K562 (cell line): ENCODE measurements at regions not wholly inside any gene's neighbourhood (a gene's known extent, or its start where the extent isn't known, plus 50 kb on each side); places are given as distances from the start of the nearest gene placed in this dataset.

Experiments used
- ATAC-seq: fragments of 200-7000 bp; cut with Tn5 transposase; 3 replicates; pipeline ENCODE4 v1.9.1; 2020; ENCODE audit warnings: moderate library complexity
- BruUV-seq: library from RNA; stranded (reverse); fragments of 400-500 nt; replicated peaks from 2 replicates; lab custom pipeline; 2021; lab: Mats Ljungman, UMichigan
- CTCF ChIA-PET: fragments of 300-600 bp; formaldehyde crosslinking; extraction: SDS; loops from one replicate; lab custom pipeline; 2021; ENCODE audit warnings: low intra/inter-chr PET ratio; lab: Yijun Ruan, JAX
- POLR2A ChIA-PET: fragments of 300-600, 350-650 bp; sonication (Branson Sonifier 250); formaldehyde crosslinking; extraction: SDS; loops from one replicate; lab custom pipeline; 2021; ENCODE audit warnings: antibody characterized with exemption, inconsistent platforms; lab: Yijun Ruan, JAX
- DNase-seq, 4 experiments: peaks; one replicate each; pipeline versions ENCODE4 v3.0.0 to v3.0.0-alpha.2; 2011 to 2018; ENCODE audit warnings: low spot score in 3 of 4, mixed read lengths in 3 of 4; ENCODE audit errors: extremely low read depth in 1 of 4
- FAIRE-seq: peaks from 2 replicates; lab custom pipeline; 2011; peaks lifted over from hg19 to GRCh38; lab: Jason Lieb, UNC
- H2AFZ ChIP-seq: 2 replicates; pipeline ENCODE4 v1.6.0; 2011; ENCODE audit warnings: low read depth, low read length, control low read depth, inconsistent platforms
- H3K27ac ChIP-seq: fragments of 200-600 bp; 3 replicates; pipeline ENCODE4 v1.8.0; 2011; ENCODE audit warnings: low read depth, mild to moderate bottlenecking, control low read depth, inconsistent platforms, low read length, moderate library complexity, mixed read lengths; ENCODE audit errors: extremely low read depth
- H3K27me3 ChIP-seq, 2 experiments: fragments of 300-600 bp in 1 of 2; 2 replicates in 1 of 2; 3 replicates in 1 of 2; pipeline versions ENCODE4 v1.6.0 to v1.8.0; 2011; ENCODE audit warnings: inconsistent platforms in 2 of 2, low read length in 2 of 2, mild to moderate bottlenecking in 1 of 2, mixed read lengths in 1 of 2, moderate library complexity in 1 of 2; ENCODE audit not compliant: control insufficient read depth in 2 of 2, insufficient read depth in 2 of 2
- H3K36me3 ChIP-seq: fragments of 300-600 bp; 3 replicates; pipeline ENCODE4 v1.8.0; 2011; ENCODE audit warnings: mild to moderate bottlenecking, low read length, inconsistent platforms; ENCODE audit not compliant: control insufficient read depth, insufficient read depth
- H3K4me1 ChIP-seq, 2 experiments: fragments of 200-600 bp in 1 of 2; replicated peaks in 1 of 2; 2 replicates in 1 of 2; 3 replicates in 1 of 2; pipeline versions ENCODE4 v1.5.1 to v1.8.0; 2011; ENCODE audit warnings: inconsistent platforms in 2 of 2, low read length in 2 of 2, mild to moderate bottlenecking in 1 of 2, mixed read lengths in 1 of 2, moderate library complexity in 1 of 2; ENCODE audit not compliant: control insufficient read depth in 2 of 2, insufficient read depth in 2 of 2
- H3K4me2 ChIP-seq: 2 replicates; pipeline ENCODE4 v1.6.1; 2011; ENCODE audit warnings: low read length, control low read depth, inconsistent platforms, mixed read lengths; ENCODE audit not compliant: insufficient read depth
- H3K4me3 ChIP-seq: fragments of 200-600 bp; sonication (generic), shearing (Covaris generic); 2 replicates; pipeline ENCODE4 v1.5.1; 2016; ENCODE audit warnings: control low read depth, inconsistent platforms
- H3K79me2 ChIP-seq: fragments of 200-600 bp; 3 replicates; pipeline ENCODE4 v1.8.0; 2011; ENCODE audit warnings: low read length, inconsistent platforms; ENCODE audit not compliant: control insufficient read depth, insufficient read depth
- H3K9ac ChIP-seq, 2 experiments: 2 replicates each; pipeline versions ENCODE4 v1.6.0 to v1.6.1; 2011; ENCODE audit warnings: low read depth in 2 of 2, low read length in 2 of 2, control low read depth in 1 of 2, inconsistent platforms in 1 of 2, mild to moderate bottlenecking in 1 of 2, mixed read lengths in 1 of 2; ENCODE audit not compliant: insufficient read depth in 1 of 2
- H3K9me1 ChIP-seq: one replicate; pipeline ENCODE4 v1.6.0; 2011; ENCODE audit warnings: inconsistent platforms, mild to moderate bottlenecking, low read length, moderate library complexity; ENCODE audit not compliant: control insufficient read depth, insufficient read depth
- H3K9me3 ChIP-seq: replicated peaks from 2 replicates; pipeline ENCODE4 v1.5.1; 2011; ENCODE audit warnings: low read depth, low read length, inconsistent platforms; ENCODE audit not compliant: control insufficient read depth, insufficient read depth
- H4K20me1 ChIP-seq: replicated peaks from 2 replicates; pipeline ENCODE4 v1.6.1; 2011; ENCODE audit warnings: low read length, inconsistent platforms, mixed read lengths; ENCODE audit not compliant: control insufficient read depth, insufficient read depth
- BRF2 ChIP-seq: IDR thresholded peaks from 3 replicates; pipeline ENCODE4 v1.6.1; 2011; ENCODE audit warnings: borderline replicate concordance, mild to moderate bottlenecking; ENCODE audit not compliant: insufficient read length, insufficient read depth
- CTBP1 ChIP-seq: fragments of 450-650 bp; IDR thresholded peaks from 2 replicates; pipeline ENCODE4 v1.6.1; 2016; ENCODE audit warnings: borderline replicate concordance
- DMBX1 ChIP-seq: fragments of 250-450 bp; sonication (Bioruptor Pico); IDR thresholded peaks from 2 replicates; pipeline ENCODE4 v1.8.0; 2022; ENCODE audit warnings: inconsistent platforms, mild to moderate bottlenecking, moderate library complexity, borderline replicate concordance
- HINFP ChIP-seq: fragments of 450-650 bp; conservative IDR thresholded peaks from 2 replicates; pipeline ENCODE4 v1.6.1; 2016; ENCODE audit warnings: missing genetic modification characterization, low read depth, mild to moderate bottlenecking, control low read depth, missing compliant biosample characterization
- KLF16 ChIP-seq: IDR thresholded peaks from 2 replicates; pipeline ENCODE4 v1.6.1; 2016; ENCODE audit warnings: antibody characterized with exemption
- LCOR ChIP-seq: sonication (generic); formaldehyde crosslinking; IDR thresholded peaks from 2 replicates; pipeline ENCODE4 v1.8.0; 2022; ENCODE audit warnings: mild to moderate bottlenecking, missing genetic modification reagents
- MAFK ChIP-seq: IDR thresholded peaks from 2 replicates; pipeline ENCODE4 v1.6.1; 2011; ENCODE audit warnings: low read length, improper control_type of control experiment
- MEF2D ChIP-seq: conservative IDR thresholded peaks from 2 replicates; pipeline ENCODE4 v1.6.1; 2016; ENCODE audit warnings: low read depth, missing genetic modification characterization, missing compliant biosample characterization
- NFATC3 ChIP-seq: fragments of 450-650 bp; IDR thresholded peaks from 2 replicates; pipeline ENCODE4 v1.6.1; 2017; ENCODE audit warnings: mild to moderate bottlenecking
- PTTG1 ChIP-seq: fragments of 450-650 bp; IDR thresholded peaks from 2 replicates; pipeline ENCODE4 v1.6.1; 2016; ENCODE audit warnings: low read depth, mild to moderate bottlenecking, missing genetic modification characterization, missing compliant biosample characterization
- RCOR1 ChIP-seq, 2 experiments: IDR thresholded peaks; 2 replicates each; pipeline ENCODE4 v1.6.1; 2012; ENCODE audit warnings: low read depth in 2 of 2, low read length in 2 of 2, borderline replicate concordance in 1 of 2, improper control_type of control experiment in 1 of 2
- STAT5B ChIP-seq: fragments of 250-450 bp; sonication (Bioruptor Pico); IDR thresholded peaks from 2 replicates; pipeline ENCODE4 v1.8.0; 2021; ENCODE audit warnings: mild to moderate bottlenecking, inconsistent platforms
- THAP7 ChIP-seq: fragments of 250-450 bp; sonication (Bioruptor Pico); IDR thresholded peaks from 2 replicates; pipeline ENCODE4 v1.5.0; 2021
- ZNF316 ChIP-seq: fragments of 450-650 bp; IDR thresholded peaks from 2 replicates; pipeline ENCODE4 v1.6.1; 2016
- ZSCAN29 ChIP-seq: fragments of 450-650 bp; IDR thresholded peaks from 2 replicates; pipeline ENCODE4 v1.6.1; 2017
- ZZZ3 ChIP-seq: fragments of 450-650 bp; IDR thresholded peaks from 2 replicates; pipeline ENCODE4 v1.6.1; 2016; ENCODE audit warnings: antibody characterized with exemption, mild to moderate bottlenecking, moderate library complexity
- WGBS: fragments of 100-300 bp; shearing (Covaris generic); methylation state at CpG from one replicate; pipeline ENCODE4 v1.1.6; 2016; ENCODE audit warnings: low coverage, mixed read lengths; ENCODE audit not compliant: insufficient coverage; ENCODE audit errors: missing lambda C conversion rate; 5-methylcytosine and 5-hydroxymethylcytosine counted together
- in situ Hi-C: fragments of 300-500 bp; cut with MboI; formaldehyde crosslinking; loops from 4 replicates; pipeline ENCODE4 v1.15.0; 2018; ENCODE audit warnings: inconsistent platforms, mixed read lengths
- intact Hi-C: fragments of 100-400 bp; cut with micrococcal nuclease; formaldehyde crosslinking; loops from 2 replicates; pipeline ENCODE4 v1.14.2; 2022

GRCh38 chr5:165914456-165914855 is 2377.0 kb upstream of the WWC1 start:
- Histone ChIP-seq H2AFZ (no peak overlapping the region), H3K79me2 (no peaks in the 10 kb centered on the region), H3K4me3 (no peak overlapping the region), H3K4me1 (no peaks in the 10 kb centered on the region), H3K27ac (no peak overlapping the region), H4K20me1 (no peaks in the 10 kb centered on the region), H3K9me1 (no peaks in the 10 kb centered on the region), H3K9me3 (no peaks in the 10 kb centered on the region), H3K4me2 (no peak overlapping the region), H3K9ac (no peak overlapping the region), H3K27me3 (no peaks in the 10 kb centered on the region), H3K36me3 (no peaks in the 10 kb centered on the region)
- ChIA-PET POLR2A (no interaction called here), CTCF (no interaction called here)
- no peak for FAIRE-seq
- BruUV-seq: no TSS peak
- in situ Hi-C loops: no loop called here
- intact Hi-C loops: no loop called here
- no peak for ATAC-seq
- TF ChIP-seq ZZZ3 (no peak), MEF2D (tag) (no peak), ZNF316 (0 out of 2 replicates have a peak, but pooled peaks have one; percentile 29), DMBX1 (CRISPR knock-in tag) (no peak), MAFK (0 out of 2 replicates have a peak, but pooled peaks have one; percentile 18)
- no peak for DNase-seq
- 0% methylated on average over 6 of the region's 6 CpGs for WGBS

- H3K9ac ChIP-seq: no peak overlapping the region
- H3K9me1 ChIP-seq: no peaks in the 10 kb centered on the region
- POLR2A ChIA-PET: no interaction called here
- H3K4me3 ChIP-seq: no peak overlapping the region
- no peaks in the 10 kb centered on the region for H4K20me1 ChIP-seq
- no peak for FAIRE-seq
- CTCF ChIA-PET: no interaction called here
- H3K9me3 ChIP-seq: no peaks in the 10 kb centered on the region
- no peaks in the 10 kb centered on the region for H3K4me1 ChIP-seq
- no peak for DNase-seq
- ATAC-seq: no peak
- no peaks in the 10 kb centered on the region for H3K79me2 ChIP-seq
- intact Hi-C loops (no loop called here), in situ Hi-C loops (no loop called here)
- no TSS peak for BruUV-seq
- under 1% methylated on average over 6 of the region's 20 CpGs for WGBS
- no peak overlapping the region for H3K4me2 ChIP-seq
- H3K27me3 ChIP-seq: no peaks in the 10 kb centered on the region
- H3K36me3 ChIP-seq: no peaks in the 10 kb centered on the region
- H2AFZ ChIP-seq: no peak overlapping the region
- H3K27ac ChIP-seq: no peak overlapping the region
- TF ChIP-seq CTBP1: no peak
- no peak for TF ChIP-seq RCOR1 (IDR thresholded peaks at IDR 0.05; ENCODE audit: borderline replicate concordance in 1 of 2, low read depth in 2 of 2, low read length in 2 of 2)
- no peak for TF ChIP-seq KLF16
- TF ChIP-seq STAT5B: no peak
- no peak for TF ChIP-seq BRF2
- no peak for TF ChIP-seq MAFK
- no peak for TF ChIP-seq HINFP (tag)
- no peak for TF ChIP-seq LCOR (CRISPR knock-in tag)
- TF ChIP-seq THAP7 (CRISPR knock-in tag): no peak
- TF ChIP-seq NFATC3: no peak
- TF ChIP-seq PTTG1 (tag): no peak
- TF ChIP-seq ZSCAN29: no peak
Observed at GRCh38 chr5:165919196-165919595, 2372.2 kb upstream of the WWC1 start.
